GM19025 (cell line): ENCODE measurements at regions not wholly inside any gene's neighbourhood (a gene's known extent, or its start where the extent isn't known, plus 50 kb on each side); places are given as distances from the start of the nearest gene placed in this dataset.

Experiments
- ATAC-seq: cut with Tn5 transposase; IDR thresholded peaks from one replicate; pipeline ENCODE4 v1.9.1; 2021; ENCODE audit warnings: mild to moderate bottlenecking, low read depth, moderate library complexity; ENCODE audit not compliant: unreplicated experiment

- ATAC-seq = no peak
Observed at GRCh38 chr13:64020126-64020525, 2604.5 kb upstream of the PCDH20 start.

GRCh38 chr13:64007339-64007738, 2591.7 kb upstream of the PCDH20 start:
- ATAC-seq = no peak

GRCh38 chr13:64000321-64000720, 2584.7 kb upstream of the PCDH20 start:
- no peak for ATAC-seq

- no peak for ATAC-seq
Observed at GRCh38 chr13:63999614-64000305, 2584.1 kb upstream of the PCDH20 start.

GRCh38 chr13:63983366-63983765, 2567.7 kb upstream of the PCDH20 start:
- no peak for ATAC-seq

- no peak for ATAC-seq
Observed at GRCh38 chr13:63979951-63980350, 2564.3 kb upstream of the PCDH20 start.

GRCh38 chr13:63972328-63972727, 2556.7 kb upstream of the PCDH20 start:
- no peak for ATAC-seq

- ATAC-seq = no peak
Observed at GRCh38 chr13:63954683-63955082, 2539.0 kb upstream of the PCDH20 start.

GRCh38 chr13:63948045-63948444, 2532.4 kb upstream of the PCDH20 start:
- no peak for ATAC-seq

- ATAC-seq = no peak
Observed at GRCh38 chr13:63944911-63945310, 2529.3 kb upstream of the PCDH20 start.

- no peak for ATAC-seq
Observed at GRCh38 chr13:63942372-63942771, 2526.7 kb upstream of the PCDH20 start.

GRCh38 chr13:63938851-63939250, 2523.2 kb upstream of the PCDH20 start:
- ATAC-seq = no peak

GRCh38 chr13:63910511-63910910, 2494.9 kb upstream of the PCDH20 start:
- no peak for ATAC-seq

GRCh38 chr13:63909726-63910375, 2494.2 kb upstream of the PCDH20 start:
- ATAC-seq = no peak

- no peak for ATAC-seq
Observed at GRCh38 chr13:63902141-63902540, 2486.5 kb upstream of the PCDH20 start.

GRCh38 chr13:63901630-63902029, 2486.0 kb upstream of the PCDH20 start:
- no peak for ATAC-seq

GRCh38 chr13:63900406-63900805, 2484.8 kb upstream of the PCDH20 start:
- ATAC-seq = no peak

- ATAC-seq = no peak
Observed at GRCh38 chr13:63896321-63896720, 2480.7 kb upstream of the PCDH20 start.

GRCh38 chr13:63882052-63882451, 2466.4 kb upstream of the PCDH20 start:
- ATAC-seq = no peak

GRCh38 chr13:63880705-63881104, 2465.1 kb upstream of the PCDH20 start:
- ATAC-seq = no peak

GRCh38 chr13:63873936-63874335, 2458.3 kb upstream of the PCDH20 start:
- no peak for ATAC-seq

GRCh38 chr13:63864171-63864902, 2448.7 kb upstream of the PCDH20 start:
- ATAC-seq = no peak
